ENCODE measurements at regions not wholly inside any gene's neighbourhood (a gene's known extent, or its start where the extent isn't known, plus 50 kb on each side); places are given as distances from the start of the nearest gene placed in this dataset.
"Not testable (repeated sequence)": the region's sequence is repeated elsewhere in the genome, so short reads cannot be mapped to it uniquely, and the experiment has no call there.

DNA sequence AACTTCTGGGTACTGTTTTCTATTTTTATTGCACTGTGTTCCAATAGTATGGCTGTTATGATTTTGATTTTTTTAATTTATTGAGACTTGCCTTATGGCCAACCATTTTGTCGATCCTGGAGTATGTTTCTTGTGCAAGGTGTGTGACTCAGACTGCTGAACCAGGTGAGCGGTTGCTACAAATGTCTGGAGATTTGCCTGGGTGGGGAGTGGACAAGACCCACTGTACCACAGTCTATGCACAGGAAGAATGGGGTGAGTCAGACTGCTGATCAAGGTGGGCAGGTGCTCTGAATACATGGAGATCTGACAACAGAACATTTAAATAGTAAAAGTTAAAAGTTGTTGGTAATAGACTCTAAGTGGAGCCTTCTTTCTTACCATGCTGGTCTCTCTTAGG lies 609.2 kb downstream of the CSNK1G3 start:
- ChIA-PET CTCF (no interaction called here), POLR2A (no interaction called here)

- POLR2A ChIA-PET: no interaction called here
- CTCF ChIA-PET: no interaction called here
Observed at GRCh38 chr5:124114911-124115310, 602.9 kb downstream of the CSNK1G3 start.

- POLR2A ChIA-PET: no interaction called here
- CTCF ChIA-PET: no interaction called here
Observed at GRCh38 chr5:124111886-124112285, 599.9 kb downstream of the CSNK1G3 start.

- POLR2A ChIA-PET: no interaction called here
Observed at GRCh38 chr5:124110942-124111341, 599.0 kb downstream of the CSNK1G3 start.

GRCh38 chr5:124105326-124105725 lies 593.3 kb downstream of the CSNK1G3 start:
- CTCF ChIA-PET: no interaction called here
- POLR2A ChIA-PET: no interaction called here

More at GRCh38 chr5:124110942-124111341, 599.0 kb downstream of the CSNK1G3 start:
- CTCF ChIA-PET: no interaction called here

DNA sequence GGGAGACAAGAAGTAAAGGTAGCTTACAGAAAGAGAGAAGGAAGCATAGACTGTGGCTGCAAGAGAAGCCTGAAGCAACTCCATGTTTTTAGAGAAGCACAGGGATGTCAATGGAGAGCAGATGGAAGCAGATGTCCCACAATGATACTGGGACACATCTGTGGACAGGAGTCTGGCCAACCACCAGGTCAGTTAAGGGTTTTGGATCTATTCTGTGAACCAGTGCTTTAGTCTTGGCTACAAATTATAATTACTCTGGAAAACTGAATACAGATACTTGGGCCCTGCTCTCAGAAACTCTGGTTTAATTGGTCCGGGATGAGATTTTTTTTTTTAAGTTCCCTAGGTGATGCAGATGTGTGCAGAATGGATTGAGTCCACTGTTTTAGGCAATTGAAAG lies 592.8 kb downstream of the CSNK1G3 start:
- CTCF ChIA-PET: no interaction called here

GRCh38 chr5:124104344-124104743 lies 592.4 kb downstream of the CSNK1G3 start:
- POLR2A ChIA-PET: no interaction called here
- CTCF ChIA-PET: no interaction called here

More for the DNA sequence above, 592.8 kb downstream of the CSNK1G3 start:
- POLR2A ChIA-PET: no interaction called here

GRCh38 chr5:124103671-124104070 lies 591.7 kb downstream of the CSNK1G3 start:
- POLR2A ChIA-PET: no interaction called here
- CTCF ChIA-PET: no interaction called here

DNA sequence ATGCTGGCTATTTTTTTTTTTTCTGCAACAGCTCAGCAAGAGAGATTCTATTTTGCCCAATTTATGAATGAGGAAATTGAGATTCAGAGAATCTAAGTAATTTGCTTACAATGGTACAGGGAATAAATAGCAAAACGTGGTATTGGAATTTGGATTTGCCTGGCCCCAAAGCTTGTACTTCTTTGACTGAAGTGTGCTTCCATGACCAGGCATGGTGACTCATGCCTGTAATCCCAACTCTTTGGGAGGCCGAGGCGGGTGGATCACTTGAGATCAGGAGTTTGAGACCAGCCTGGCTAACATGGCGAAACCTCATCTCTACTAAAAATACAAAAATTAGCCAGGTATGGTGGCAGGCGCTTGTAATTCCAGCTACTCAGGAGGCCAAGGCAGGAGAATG lies 591.1 kb downstream of the CSNK1G3 start:
- POLR2A ChIA-PET, CTCF ChIA-PET: not testable (repeated sequence)

DNA sequence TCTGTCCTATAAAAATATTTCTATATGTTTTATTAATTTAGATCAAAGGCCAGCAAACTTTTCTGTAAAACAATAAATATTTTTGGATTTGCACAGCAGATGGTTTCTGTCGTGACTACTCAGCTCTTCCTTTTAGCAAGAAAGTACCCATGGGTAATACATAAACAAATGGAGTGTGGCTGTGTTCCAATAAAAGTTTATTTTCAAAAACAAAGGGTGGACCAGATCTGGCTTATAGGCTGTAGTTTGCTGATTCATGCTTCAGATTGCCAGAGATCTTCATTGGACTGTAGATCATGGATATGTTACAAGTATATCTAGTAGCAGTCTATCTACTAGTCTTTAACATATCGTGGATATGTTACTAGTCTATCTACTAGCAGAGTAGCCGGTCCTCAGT lies 590.5 kb downstream of the CSNK1G3 start:
- CTCF ChIA-PET: no interaction called here

DNA sequence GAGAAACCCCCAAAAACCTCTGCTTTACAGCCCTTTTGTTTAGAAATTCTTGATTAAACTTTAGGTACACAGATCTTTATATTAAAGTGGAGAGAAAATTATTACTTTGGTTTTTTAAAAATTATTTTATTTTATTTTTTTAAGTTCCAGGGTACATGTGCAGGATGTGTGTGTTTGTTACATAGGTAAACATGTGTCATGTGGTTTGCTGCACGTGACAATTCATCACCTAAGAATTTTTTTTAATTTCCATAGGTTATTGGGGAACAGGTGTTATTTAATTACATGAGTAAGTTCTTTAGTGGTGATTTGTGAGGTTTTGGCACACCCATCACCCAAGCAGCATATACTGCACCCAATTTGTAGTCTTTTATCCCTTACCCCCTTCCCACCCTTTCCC lies 581.7 kb downstream of the CSNK1G3 start:
- ChIA-PET CTCF (no interaction called here), POLR2A (no interaction called here)

More for the DNA sequence above, 590.5 kb downstream of the CSNK1G3 start:
- POLR2A ChIA-PET: no interaction called here

DNA sequence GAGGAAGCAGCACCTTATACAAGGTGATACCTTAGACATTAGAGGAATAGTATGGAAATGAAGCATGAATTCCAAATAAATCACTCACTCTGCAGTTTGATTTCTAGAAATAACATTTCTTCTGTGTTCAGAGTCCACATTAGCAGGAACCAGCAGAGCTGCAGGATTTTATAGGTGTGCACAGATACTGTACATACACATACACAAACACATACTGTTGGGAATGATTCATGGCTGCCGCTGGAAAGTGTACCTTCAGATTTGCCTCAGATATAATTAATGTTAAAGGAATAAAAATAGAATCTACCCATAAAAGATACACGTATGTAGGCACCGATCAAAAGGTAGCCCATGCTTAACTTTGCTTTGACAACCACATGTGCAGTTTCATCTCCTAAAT lies 578.1 kb downstream of the CSNK1G3 start:
- CTCF ChIA-PET: no interaction called here
- POLR2A ChIA-PET: no interaction called here

GRCh38 chr5:124089578-124089977 lies 577.6 kb downstream of the CSNK1G3 start:
- CTCF ChIA-PET: no interaction called here
- POLR2A ChIA-PET: no interaction called here

GRCh38 chr5:124088289-124089032 lies 576.5 kb downstream of the CSNK1G3 start:
- ChIA-PET POLR2A (no interaction called here), CTCF (no interaction called here)

GRCh38 chr5:124087752-124088151 lies 575.8 kb downstream of the CSNK1G3 start:
- ChIA-PET CTCF (no interaction called here), POLR2A (no interaction called here)

GRCh38 chr5:124080256-124080655 lies 568.3 kb downstream of the CSNK1G3 start:
- POLR2A ChIA-PET: no interaction called here
- CTCF ChIA-PET: no interaction called here

GRCh38 chr5:124079062-124079461 lies 567.1 kb downstream of the CSNK1G3 start:
- POLR2A ChIA-PET: no interaction called here
- CTCF ChIA-PET: no interaction called here

- CTCF ChIA-PET: no interaction called here
- POLR2A ChIA-PET: no interaction called here
Observed at GRCh38 chr5:124074500-124074899, 562.5 kb downstream of the CSNK1G3 start.

- POLR2A ChIA-PET: no interaction called here
- CTCF ChIA-PET: no interaction called here
Observed at GRCh38 chr5:124072570-124072969, 560.6 kb downstream of the CSNK1G3 start.

- CTCF ChIA-PET: no interaction called here
- POLR2A ChIA-PET: no interaction called here
Observed at GRCh38 chr5:124071039-124071438, 559.1 kb downstream of the CSNK1G3 start.

- ChIA-PET POLR2A (no interaction called here), CTCF (no interaction called here)
Observed at GRCh38 chr5:124065508-124065907, 553.5 kb downstream of the CSNK1G3 start.

DNA sequence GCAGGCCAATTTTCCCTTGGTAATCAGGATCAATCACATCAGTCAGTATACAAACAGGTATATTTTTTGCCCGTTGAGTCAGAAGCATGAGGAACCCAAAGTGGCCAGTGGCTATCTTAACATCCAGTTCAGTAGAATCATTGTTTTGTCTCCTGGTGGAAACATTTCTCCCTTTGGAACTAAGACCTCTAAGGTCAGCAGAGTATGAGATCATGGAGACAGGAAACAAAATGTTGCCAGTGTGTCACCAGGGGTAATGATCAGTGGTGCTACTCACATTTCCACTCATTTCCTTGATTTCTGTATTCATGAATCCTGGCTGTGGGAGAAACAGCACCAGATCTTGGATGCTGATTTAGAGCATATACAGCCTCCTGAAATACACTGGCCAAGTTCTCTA lies 553.0 kb downstream of the CSNK1G3 start:
- ChIA-PET CTCF (no interaction called here), POLR2A (no interaction called here)

- ChIA-PET CTCF (no interaction called here), POLR2A (no interaction called here)
Observed at GRCh38 chr5:124061663-124062062, 549.7 kb downstream of the CSNK1G3 start.
